GM20000 (cell line): ENCODE measurements at regions not wholly inside any gene's neighbourhood (a gene's known extent, or its start where the extent isn't known, plus 50 kb on each side); places are given as distances from the start of the nearest gene placed in this dataset.

Experiments
- DNase-seq: peaks from one replicate; pipeline ENCODE4 v3.0.0; 2012; ENCODE audit warnings: low spot score
- CTCF ChIP-seq: IDR thresholded peaks from 2 replicates; pipeline ENCODE4 v1.5.1; 2012; ENCODE audit warnings: mild to moderate bottlenecking, control low read depth; ENCODE audit errors: extremely low read depth, missing control alignments

GRCh38 chr17:54738496-54738895 lies 162.2 kb upstream of the TOM1L1 start:
- TF ChIP-seq CTCF: no peak
- DNase-seq: no peak

GRCh38 chr17:54744750-54745149 lies 155.9 kb upstream of the TOM1L1 start:
- no peak for DNase-seq
- TF ChIP-seq CTCF: no peak

GRCh38 chr17:54745239-54745638 lies 155.4 kb upstream of the TOM1L1 start:
- DNase-seq: no peak
- TF ChIP-seq CTCF: no peak

GRCh38 chr17:54745862-54746261 lies 154.8 kb upstream of the TOM1L1 start:
- no peak for TF ChIP-seq CTCF
- DNase-seq: no peak

GRCh38 chr17:54749157-54749556 lies 151.5 kb upstream of the TOM1L1 start:
- TF ChIP-seq CTCF: no peak
- no peak for DNase-seq

- no peak for DNase-seq
- peak; percentile 26 for TF ChIP-seq CTCF
Measured at GRCh38 chr17:54754560-54754959, 146.1 kb upstream of the TOM1L1 start.

GRCh38 chr17:54760836-54761235 lies 139.8 kb upstream of the TOM1L1 start:
- no peak for TF ChIP-seq CTCF
- no peak for DNase-seq
